Body of pancreas (tissue), 4 donors: ENCODE measurements at regions not wholly inside any gene's neighbourhood (a gene's known extent, or its start where the extent isn't known, plus 50 kb on each side); places are given as distances from the start of the nearest gene placed in this dataset.

Experiments used
- POLR2A ChIP-seq, 3 donors: fragments of 450-650 bp; IDR thresholded peaks; one replicate each; pipeline ENCODE4 v1.6.1; 2016; ENCODE audit warnings: antibody characterized with exemption in 3 of 3, mild to moderate bottlenecking in 2 of 3
- TF ChIP-seq, protein P1 (sequence below), 7 experiments: fragments of 450-650 bp in 4 of 7; fragments of 200-600 bp in 3 of 7; sonication (generic) in 3 of 7; IDR thresholded peaks; one replicate each; pipeline ENCODE4 v1.5.1; 2016 to 2019; ENCODE audit warnings: antibody characterized with exemption in 7 of 7

DNA sequence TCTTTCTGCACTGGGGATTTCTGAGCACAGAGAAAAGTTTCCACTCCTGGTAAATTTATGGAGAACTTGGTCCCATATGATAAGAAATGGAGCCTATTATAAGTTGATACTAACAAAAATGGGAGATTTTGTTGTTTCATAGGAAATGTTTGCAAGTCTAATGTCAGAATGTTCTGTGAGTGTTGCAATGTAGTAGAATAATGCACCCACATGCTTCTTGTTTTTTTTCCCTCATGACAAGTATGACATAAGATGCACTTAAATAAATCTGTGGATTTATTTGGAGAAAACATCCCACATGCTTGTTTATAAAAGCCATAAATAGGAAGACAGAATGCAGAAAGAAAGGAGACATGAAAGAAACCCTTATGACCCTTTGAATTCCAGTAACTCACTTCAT lies 50.8 kb upstream of the KCNJ6 start:
- TF ChIP-seq, protein P1, sequence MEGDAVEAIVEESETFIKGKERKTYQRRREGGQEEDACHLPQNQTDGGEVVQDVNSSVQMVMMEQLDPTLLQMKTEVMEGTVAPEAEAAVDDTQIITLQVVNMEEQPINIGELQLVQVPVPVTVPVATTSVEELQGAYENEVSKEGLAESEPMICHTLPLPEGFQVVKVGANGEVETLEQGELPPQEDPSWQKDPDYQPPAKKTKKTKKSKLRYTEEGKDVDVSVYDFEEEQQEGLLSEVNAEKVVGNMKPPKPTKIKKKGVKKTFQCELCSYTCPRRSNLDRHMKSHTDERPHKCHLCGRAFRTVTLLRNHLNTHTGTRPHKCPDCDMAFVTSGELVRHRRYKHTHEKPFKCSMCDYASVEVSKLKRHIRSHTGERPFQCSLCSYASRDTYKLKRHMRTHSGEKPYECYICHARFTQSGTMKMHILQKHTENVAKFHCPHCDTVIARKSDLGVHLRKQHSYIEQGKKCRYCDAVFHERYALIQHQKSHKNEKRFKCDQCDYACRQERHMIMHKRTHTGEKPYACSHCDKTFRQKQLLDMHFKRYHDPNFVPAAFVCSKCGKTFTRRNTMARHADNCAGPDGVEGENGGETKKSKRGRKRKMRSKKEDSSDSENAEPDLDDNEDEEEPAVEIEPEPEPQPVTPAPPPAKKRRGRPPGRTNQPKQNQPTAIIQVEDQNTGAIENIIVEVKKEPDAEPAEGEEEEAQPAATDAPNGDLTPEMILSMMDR (IDR thresholded peaks at IDR 0.05) = no peak
- TF ChIP-seq POLR2A (IDR thresholded peaks at IDR 0.05) = no peak
